OCI-LY3 (cell line): ENCODE measurements at regions not wholly inside any gene's neighbourhood (a gene's known extent, or its start where the extent isn't known, plus 50 kb on each side); places are given as distances from the start of the nearest gene placed in this dataset.

Experiments
- H2AFZ ChIP-seq: fragments of 200-600, 300-600 bp; shearing (Covaris generic); 2 replicates; pipeline ENCODE4 v1.6.0; 2014; ENCODE audit warnings: antibody characterized with exemption, low read depth, low read length
- H3K27ac ChIP-seq: fragments of 200-600, 300-600 bp; sonication (generic); 2 replicates; pipeline ENCODE4 v1.5.1; 2014; ENCODE audit warnings: mild to moderate bottlenecking, low read length, moderate library complexity, mixed read lengths
- H3K27me3 ChIP-seq: fragments of 200-600, 300-600 bp; sonication (generic); 2 replicates; pipeline ENCODE4 v1.6.1; 2014; ENCODE audit warnings: low read depth, low read length, mixed read lengths
- H3K36me3 ChIP-seq: fragments of 200-600, 300-600 bp; sonication (generic); replicated peaks from 2 replicates; pipeline ENCODE3; 2014; ENCODE audit warnings: low read depth, low read length, mixed read lengths
- H3K4me1 ChIP-seq: fragments of 300-600, 200-600 bp; sonication (generic); 2 replicates; pipeline ENCODE4 v1.6.1; 2014; ENCODE audit warnings: low read length, mixed read lengths
- H3K4me2 ChIP-seq: fragments of 200-600, 300-600 bp; sonication (generic); 2 replicates; pipeline ENCODE4 v1.6.1; 2014; ENCODE audit warnings: low read length, mixed read lengths
- H3K4me3 ChIP-seq: fragments of 300-600, 200-600 bp; sonication (generic); 2 replicates; pipeline ENCODE4 v1.5.1; 2014; ENCODE audit warnings: antibody characterized with exemption, mild to moderate bottlenecking, low read length, moderate library complexity
- H3K79me2 ChIP-seq: fragments of 300-600, 200-600 bp; shearing (Covaris generic); 2 replicates; pipeline ENCODE4 v1.6.1; 2014; ENCODE audit warnings: mild to moderate bottlenecking, low read length, mixed read lengths
- H3K9ac ChIP-seq: fragments of 300-600, 200-600 bp; shearing (Covaris generic); 2 replicates; pipeline ENCODE4 v1.6.0; 2014; ENCODE audit warnings: mild to moderate bottlenecking, low read length, moderate library complexity
- H3K9me3 ChIP-seq: fragments of 200-600, 300-600 bp; shearing (Covaris generic); 2 replicates; pipeline ENCODE4 v1.6.1; 2014; ENCODE audit warnings: low read length, mixed read lengths; ENCODE audit not compliant: insufficient read depth
- H4K20me1 ChIP-seq: fragments of 200-600, 300-600 bp; sonication (generic); 2 replicates; pipeline ENCODE4 v1.6.1; 2016; ENCODE audit warnings: low read length, mixed read lengths; ENCODE audit not compliant: insufficient read depth
- EZH2phosphoT487 ChIP-seq: fragments of 200-600 bp; shearing (Covaris generic); IDR thresholded peaks from 2 replicates; pipeline ENCODE4 v1.6.1; 2018; ENCODE audit warnings: antibody characterized with exemption, mixed run types, low read depth
- TF ChIP-seq, protein P1 (sequence below): fragments of 200-600, 300-600 bp; sonication (generic); IDR thresholded peaks from 2 replicates; pipeline ENCODE4 v1.5.1; 2014; ENCODE audit warnings: antibody characterized with exemption, low read length, low read depth

GRCh38 chr2:182625814-182626213 is 90.2 kb upstream of the DNAJC10 start:
- Histone ChIP-seq H3K36me3 (no peaks in the 10 kb centered on the region), H3K9ac (no peak overlapping the region), H3K4me2 (no peak overlapping the region), H4K20me1 (no peaks in the 10 kb centered on the region), H3K4me3 (no peak overlapping the region), H3K27me3 (no peaks in the 10 kb centered on the region), H3K27ac (no peak overlapping the region), H3K9me3 (no peaks in the 10 kb centered on the region), H3K4me1 (no peaks in the 10 kb centered on the region), H2AFZ (no peak overlapping the region), H3K79me2 (no peaks in the 10 kb centered on the region)
- TF ChIP-seq, protein P1, sequence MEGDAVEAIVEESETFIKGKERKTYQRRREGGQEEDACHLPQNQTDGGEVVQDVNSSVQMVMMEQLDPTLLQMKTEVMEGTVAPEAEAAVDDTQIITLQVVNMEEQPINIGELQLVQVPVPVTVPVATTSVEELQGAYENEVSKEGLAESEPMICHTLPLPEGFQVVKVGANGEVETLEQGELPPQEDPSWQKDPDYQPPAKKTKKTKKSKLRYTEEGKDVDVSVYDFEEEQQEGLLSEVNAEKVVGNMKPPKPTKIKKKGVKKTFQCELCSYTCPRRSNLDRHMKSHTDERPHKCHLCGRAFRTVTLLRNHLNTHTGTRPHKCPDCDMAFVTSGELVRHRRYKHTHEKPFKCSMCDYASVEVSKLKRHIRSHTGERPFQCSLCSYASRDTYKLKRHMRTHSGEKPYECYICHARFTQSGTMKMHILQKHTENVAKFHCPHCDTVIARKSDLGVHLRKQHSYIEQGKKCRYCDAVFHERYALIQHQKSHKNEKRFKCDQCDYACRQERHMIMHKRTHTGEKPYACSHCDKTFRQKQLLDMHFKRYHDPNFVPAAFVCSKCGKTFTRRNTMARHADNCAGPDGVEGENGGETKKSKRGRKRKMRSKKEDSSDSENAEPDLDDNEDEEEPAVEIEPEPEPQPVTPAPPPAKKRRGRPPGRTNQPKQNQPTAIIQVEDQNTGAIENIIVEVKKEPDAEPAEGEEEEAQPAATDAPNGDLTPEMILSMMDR: no peak
- TF ChIP-seq EZH2phosphoT487: no peak

DNA sequence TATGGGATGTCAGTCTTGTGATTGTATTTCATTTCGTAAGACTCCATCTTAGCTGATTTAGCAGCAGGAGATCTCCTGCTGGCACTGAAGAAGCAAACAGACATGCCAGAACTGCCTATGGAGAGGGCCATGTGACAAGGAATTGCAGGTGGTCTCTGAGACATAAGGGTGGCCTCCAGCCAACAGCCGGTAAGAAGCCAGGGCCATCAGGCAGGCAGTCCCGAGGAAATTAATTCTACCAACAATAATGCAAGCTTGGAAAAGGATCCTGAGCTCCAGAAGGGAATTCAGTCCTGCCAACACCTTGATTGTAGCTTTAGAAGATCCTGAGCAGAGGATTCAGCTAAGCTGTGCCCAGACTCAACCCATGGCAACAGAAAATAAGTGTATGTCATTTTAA is 87.1 kb upstream of the DNAJC10 start:
- no peak overlapping the region for H3K9ac ChIP-seq
- H3K4me3 ChIP-seq: no peak overlapping the region
- H4K20me1 ChIP-seq: no peaks in the 10 kb centered on the region
- no peaks in the 10 kb centered on the region for H3K36me3 ChIP-seq
- no peaks in the 10 kb centered on the region for H3K79me2 ChIP-seq
- H2AFZ ChIP-seq: no peak overlapping the region
- TF ChIP-seq, protein P1: no peak
- no peak for TF ChIP-seq EZH2phosphoT487
- H3K9me3 ChIP-seq: no peaks in the 10 kb centered on the region
- no peak overlapping the region for H3K27ac ChIP-seq
- H3K27me3 ChIP-seq: no peaks in the 10 kb centered on the region
- H3K4me2 ChIP-seq: no peak overlapping the region
- H3K4me1 ChIP-seq: no peaks in the 10 kb centered on the region

DNA sequence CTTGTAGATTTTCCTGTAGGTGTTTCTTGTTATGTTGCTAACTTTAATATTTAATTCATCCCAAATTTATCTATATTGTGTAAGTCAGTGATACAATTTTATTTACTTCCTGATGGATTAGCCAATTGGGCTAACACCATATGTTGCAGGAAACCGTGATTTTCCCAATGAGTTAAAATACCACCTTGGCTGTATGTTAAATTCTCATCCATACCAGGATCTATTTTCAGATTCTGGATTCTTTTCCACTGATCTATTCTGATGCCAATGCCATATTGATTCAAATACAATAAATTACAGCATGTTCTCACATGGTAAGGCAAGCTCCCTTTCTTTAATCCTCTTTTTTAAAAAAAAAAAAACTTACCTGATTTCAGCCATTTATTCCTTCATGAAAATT is 85.8 kb upstream of the DNAJC10 start:
- Histone ChIP-seq H4K20me1 (no peaks in the 10 kb centered on the region), H2AFZ (no peak overlapping the region), H3K4me3 (no peak overlapping the region), H3K27ac (no peak overlapping the region), H3K79me2 (no peaks in the 10 kb centered on the region), H3K9ac (no peak overlapping the region), H3K4me2 (no peak overlapping the region), H3K36me3 (no peaks in the 10 kb centered on the region), H3K9me3 (no peaks in the 10 kb centered on the region), H3K4me1 (no peaks in the 10 kb centered on the region), H3K27me3 (no peaks in the 10 kb centered on the region)
- no peak for TF ChIP-seq EZH2phosphoT487
- TF ChIP-seq, protein P1: no peak

DNA sequence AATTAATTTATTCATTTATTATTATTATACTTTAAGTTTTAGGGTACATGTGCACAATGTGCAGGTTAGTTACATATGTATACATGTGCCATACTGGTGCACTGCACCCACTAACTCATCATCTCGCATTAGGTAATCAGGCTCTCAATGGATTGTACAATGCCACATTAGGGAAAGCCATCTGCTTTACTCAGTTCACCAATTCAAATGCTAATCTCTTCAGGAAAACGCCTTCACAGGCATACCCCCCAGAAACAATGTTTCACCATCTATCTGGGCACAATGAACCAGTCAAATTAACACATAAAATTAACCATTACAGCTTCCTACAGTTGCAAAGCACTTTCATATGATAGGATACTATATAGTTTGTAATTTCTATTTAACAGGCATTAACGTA is 84.8 kb upstream of the DNAJC10 start:
- H3K36me3 ChIP-seq: no peaks in the 10 kb centered on the region
- no peaks in the 10 kb centered on the region for H3K79me2 ChIP-seq
- H4K20me1 ChIP-seq: no peaks in the 10 kb centered on the region
- no peak overlapping the region for H3K4me2 ChIP-seq
- H2AFZ ChIP-seq: no peak overlapping the region
- no peak overlapping the region for H3K9ac ChIP-seq
- TF ChIP-seq, protein P1: no peak
- no peak for TF ChIP-seq EZH2phosphoT487
- H3K4me1 ChIP-seq: no peaks in the 10 kb centered on the region
- H3K27ac ChIP-seq: no peak overlapping the region
- H3K4me3 ChIP-seq: no peak overlapping the region
- H3K9me3 ChIP-seq: no peaks in the 10 kb centered on the region
- no peaks in the 10 kb centered on the region for H3K27me3 ChIP-seq
